G401 (cell line): ENCODE measurements at regions not wholly inside any gene's neighbourhood (a gene's known extent, or its start where the extent isn't known, plus 50 kb on each side); places are given as distances from the start of the nearest gene placed in this dataset.

ENCODE experiments used
- DNase-seq: peaks from one replicate; pipeline ENCODE4 v3.0.0-alpha.2; 2015; ENCODE audit warnings: low spot score
- in situ Hi-C: cut with HindIII; loops from 2 replicates; pipeline ENCODE4 v1.10.0; 2016; ENCODE audit warnings: low sequenced_read_pairs, mixed read lengths

DNA sequence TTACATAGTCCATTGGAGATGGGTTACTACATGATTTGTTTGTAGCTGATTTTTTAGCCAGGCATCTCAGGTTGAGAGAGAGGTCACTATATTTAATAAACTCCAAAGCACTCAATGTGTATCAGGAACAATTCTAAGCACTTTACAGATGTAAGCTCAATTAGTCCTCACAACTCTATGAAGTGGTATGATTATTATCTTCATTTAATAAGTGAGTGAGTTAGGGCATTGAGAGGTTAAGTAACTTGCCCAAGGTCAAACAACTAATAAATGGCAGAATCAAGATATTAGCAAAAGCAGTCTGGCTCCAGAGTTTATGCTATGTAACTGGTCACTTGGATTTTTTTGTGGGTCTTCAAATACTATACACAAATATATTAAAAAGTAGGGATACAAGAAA, 56.3 kb upstream of the ABI3BP start:
- no peak for DNase-seq
- in situ Hi-C loops, result no loop called here

DNA sequence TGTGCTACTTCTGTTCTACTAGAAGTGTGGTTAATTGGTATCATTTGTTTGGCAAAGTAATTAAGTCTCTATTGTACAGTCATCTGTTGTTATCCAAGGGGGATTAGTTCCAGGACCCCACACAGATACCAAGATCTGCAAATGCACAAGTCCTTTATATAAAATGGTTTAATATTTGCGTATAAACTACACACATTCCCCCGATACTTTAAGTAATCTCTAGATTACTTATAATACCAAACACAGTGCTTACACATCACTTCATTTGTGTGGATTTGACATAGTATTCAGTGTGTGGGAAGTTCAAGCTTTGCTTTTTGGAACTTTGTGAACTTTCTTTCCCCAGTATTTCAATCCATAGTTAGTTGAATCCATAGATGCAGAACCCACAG, 50.5 kb upstream of the ABI3BP start:
- no peak for DNase-seq
- in situ Hi-C loops, result no loop called here

- in situ Hi-C loops, result no loop called here
These were observed 49.9 kb upstream of the ABI3BP start for GRCh38 chr3:101042996-101043686.

More at GRCh38 chr3:101042996-101043686, 49.9 kb upstream of the ABI3BP start:
- DNase-seq, result no peak
